Left cardiac atrium (tissue), 4 donors: ENCODE measurements at regions not wholly inside any gene's neighbourhood (a gene's known extent, or its start where the extent isn't known, plus 50 kb on each side); places are given as distances from the start of the nearest gene placed in this dataset.

Experiments used
- ATAC-seq, 2 donors: fragments of 200-7000 bp; cut with Tn5 transposase; one replicate each; pipeline ENCODE4 v1.9.1; 2020; ENCODE audit warnings: mild to moderate bottlenecking in 2 of 2, moderate library complexity in 2 of 2
- DNase-seq: peaks from one replicate; pipeline ENCODE4 v3.0.0-alpha.2; 2020
- intact Hi-C, 2 donors: fragments of 100-400 bp; cut with DNase I; formaldehyde crosslinking; loops; one replicate each; pipeline versions ENCODE4 v1.14.1 to v1.15.1; 2022 to 2023
- donor health status: DM: no; HTN: yes; CAD: no.
- donor health status: DM: no; HTN: yes; CAD: no; lungs with severe emphysema.
- donor health status: DM: yes; HTN: yes; CAD: no.
- donor health status: Dilated cardiomyopathy.

DNA sequence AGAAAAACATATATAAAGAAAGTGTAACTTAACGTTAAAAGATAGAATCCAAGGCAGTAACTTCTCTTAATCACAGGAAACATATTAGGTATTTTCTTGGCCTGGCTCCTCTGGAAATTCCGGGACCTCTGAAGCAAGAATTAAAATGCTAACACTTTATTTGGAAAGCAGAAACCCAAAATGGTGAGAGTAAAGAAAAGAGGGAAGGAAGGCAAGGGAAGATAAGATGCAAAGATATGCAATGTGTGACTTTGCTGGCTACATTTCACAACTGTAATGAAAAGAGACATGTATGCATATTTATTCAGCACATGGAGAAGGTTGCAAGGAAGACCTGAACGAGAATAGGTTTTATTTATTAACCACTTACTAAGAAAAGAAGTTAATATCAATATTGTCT lies 372.5 kb downstream of the TBL1XR1 start:
- DNase-seq (no peak), ATAC-seq (no peak)
- intact Hi-C loops, result no loop called here

DNA sequence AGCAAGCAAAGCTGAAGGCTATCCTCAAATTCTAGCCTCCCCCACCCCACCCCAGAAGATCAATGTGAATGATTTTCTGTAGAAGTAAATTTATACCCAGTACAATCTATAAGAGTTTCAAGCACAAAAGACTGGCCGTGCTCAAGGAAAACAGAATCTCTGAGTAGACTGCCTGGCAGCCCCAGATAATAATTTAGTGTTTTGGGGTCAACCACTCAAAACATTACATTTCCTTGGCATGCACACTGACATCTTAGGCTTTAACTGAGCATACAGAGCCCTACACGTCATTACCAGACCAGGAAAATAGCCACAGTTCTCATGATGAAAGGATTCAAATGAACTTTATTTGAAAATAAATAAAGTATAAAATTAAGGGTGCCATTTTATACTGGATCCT lies 376.5 kb downstream of the TBL1XR1 start:
- intact Hi-C loops, result no loop called here
- no peak for DNase-seq
- no peak for ATAC-seq

- DNase-seq (no peak), ATAC-seq (no peak)
- intact Hi-C loops, result no loop called here
These were observed 380.3 kb downstream of the TBL1XR1 start for GRCh38 chr3:176816937-176817336.

- DNase-seq (peak; percentile 55), ATAC-seq (peak; percentile 84 to 87)
- intact Hi-C loops, result no loop called here
These were observed 383.0 kb downstream of the TBL1XR1 start for GRCh38 chr3:176814285-176814684.

GRCh38 chr3:176807938-176808337 lies 389.3 kb downstream of the TBL1XR1 start:
- ATAC-seq, result no peak
- no peak for DNase-seq
- intact Hi-C loops, result no loop called here

- intact Hi-C loops, result no loop called here
- DNase-seq, result no peak
- no peak for ATAC-seq
These were observed 397.6 kb downstream of the TBL1XR1 start for GRCh38 chr3:176799675-176800074.

GRCh38 chr3:176798680-176799079 lies 398.6 kb downstream of the TBL1XR1 start:
- ATAC-seq (no peak), DNase-seq (no peak)
- intact Hi-C loops, result no loop called here

- DNase-seq (no peak), ATAC-seq (no peak)
- intact Hi-C loops, result no loop called here
These were observed 400.9 kb downstream of the TBL1XR1 start for GRCh38 chr3:176796371-176796770.

DNA sequence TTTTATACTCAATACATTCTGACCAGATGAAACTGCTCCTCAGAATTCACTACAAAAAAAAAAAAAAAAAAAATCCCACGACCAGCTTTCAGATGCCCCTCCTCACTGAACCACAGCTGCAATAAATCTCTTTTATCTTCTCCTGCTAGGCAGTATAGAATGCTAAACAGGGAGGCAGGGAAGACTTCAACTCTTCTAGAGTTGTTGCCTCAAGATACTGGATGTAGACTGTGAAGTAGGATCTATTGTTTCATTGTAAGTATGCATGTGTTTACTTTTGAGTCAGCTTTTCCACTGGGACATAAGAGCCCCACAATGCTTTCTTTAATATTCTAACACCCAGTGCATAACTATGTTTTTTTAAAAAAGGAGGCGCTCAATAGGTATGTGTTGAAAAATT lies 401.4 kb downstream of the TBL1XR1 start:
- ATAC-seq (no peak), DNase-seq (no peak)
- intact Hi-C loops, result no loop called here

DNA sequence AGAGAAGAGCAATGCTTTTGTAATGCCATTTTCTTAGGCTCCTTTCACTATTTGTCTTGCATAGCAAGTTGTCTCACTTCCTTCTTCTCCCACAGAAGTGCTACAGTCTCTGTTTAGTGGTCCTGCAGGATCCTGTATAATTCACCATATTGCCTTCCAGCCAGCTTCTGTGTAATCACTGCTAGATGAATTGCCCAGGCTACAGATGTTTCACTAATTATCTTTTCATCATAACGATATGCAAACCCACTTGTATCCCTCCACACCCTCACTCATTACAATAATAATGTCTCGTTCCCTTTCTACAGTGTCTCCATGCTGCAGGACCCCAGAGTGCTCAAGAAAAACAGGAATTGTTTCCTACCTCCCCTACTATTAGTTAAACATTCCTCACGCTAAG lies 402.9 kb downstream of the TBL1XR1 start:
- intact Hi-C loops, result no loop called here
- no peak for DNase-seq
- no peak for ATAC-seq

DNA sequence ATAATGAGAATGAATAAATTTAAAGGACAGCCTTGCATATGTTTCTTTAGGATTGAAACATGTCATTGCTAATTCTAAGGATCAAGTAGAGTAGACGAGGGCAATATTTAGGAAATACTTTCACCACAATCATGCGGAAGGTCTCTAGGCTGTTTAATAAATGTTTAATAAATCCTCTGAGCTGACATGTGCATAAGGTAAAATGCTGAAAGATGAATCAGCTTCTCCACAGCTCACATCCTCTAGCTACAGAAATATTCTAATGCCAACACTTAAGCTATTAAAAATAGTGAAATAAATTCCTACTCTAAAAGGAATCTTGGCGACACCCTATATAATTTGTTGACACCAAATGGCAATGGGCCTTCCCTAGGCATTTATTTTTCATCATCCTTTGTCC lies 407.3 kb downstream of the TBL1XR1 start:
- ATAC-seq (no peak), DNase-seq (no peak)
- intact Hi-C loops, result no loop called here

DNA sequence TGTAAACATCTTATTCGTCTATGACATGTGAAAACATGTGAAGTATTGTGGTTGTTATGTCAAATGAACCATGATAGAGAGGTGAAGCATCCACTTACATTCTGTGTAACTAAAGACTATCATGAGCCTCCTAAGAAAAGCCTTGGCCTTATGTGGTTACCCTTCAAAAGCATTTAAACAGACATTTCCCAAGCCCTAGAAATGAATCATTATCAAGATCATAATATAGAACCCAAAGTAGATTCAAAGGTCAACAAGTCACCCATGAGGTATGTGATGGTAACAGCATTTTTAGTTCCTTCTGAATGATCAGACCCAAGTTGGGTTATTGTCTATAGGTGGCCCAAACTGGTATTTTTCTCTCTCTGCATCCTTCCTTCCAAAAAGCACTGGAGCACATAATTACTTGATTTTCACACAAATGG lies 408.0 kb downstream of the TBL1XR1 start:
- intact Hi-C loops, result no loop called here
- no peak for DNase-seq
- no peak for ATAC-seq

- ATAC-seq, result no peak
- no peak for DNase-seq
- intact Hi-C loops, result no loop called here
These were observed 409.8 kb downstream of the TBL1XR1 start for GRCh38 chr3:176787506-176787905.

GRCh38 chr3:176785171-176785570 lies 412.1 kb downstream of the TBL1XR1 start:
- DNase-seq (peak; percentile 19), ATAC-seq (no peak)
- intact Hi-C loops, result no loop called here

GRCh38 chr3:176780766-176781165 lies 416.5 kb downstream of the TBL1XR1 start:
- intact Hi-C loops, result no loop called here
- no peak for ATAC-seq
- DNase-seq, result no peak

- DNase-seq (no peak), ATAC-seq (no peak)
- intact Hi-C loops, result no loop called here
These were observed 420.6 kb downstream of the TBL1XR1 start for GRCh38 chr3:176776622-176777175.

DNA sequence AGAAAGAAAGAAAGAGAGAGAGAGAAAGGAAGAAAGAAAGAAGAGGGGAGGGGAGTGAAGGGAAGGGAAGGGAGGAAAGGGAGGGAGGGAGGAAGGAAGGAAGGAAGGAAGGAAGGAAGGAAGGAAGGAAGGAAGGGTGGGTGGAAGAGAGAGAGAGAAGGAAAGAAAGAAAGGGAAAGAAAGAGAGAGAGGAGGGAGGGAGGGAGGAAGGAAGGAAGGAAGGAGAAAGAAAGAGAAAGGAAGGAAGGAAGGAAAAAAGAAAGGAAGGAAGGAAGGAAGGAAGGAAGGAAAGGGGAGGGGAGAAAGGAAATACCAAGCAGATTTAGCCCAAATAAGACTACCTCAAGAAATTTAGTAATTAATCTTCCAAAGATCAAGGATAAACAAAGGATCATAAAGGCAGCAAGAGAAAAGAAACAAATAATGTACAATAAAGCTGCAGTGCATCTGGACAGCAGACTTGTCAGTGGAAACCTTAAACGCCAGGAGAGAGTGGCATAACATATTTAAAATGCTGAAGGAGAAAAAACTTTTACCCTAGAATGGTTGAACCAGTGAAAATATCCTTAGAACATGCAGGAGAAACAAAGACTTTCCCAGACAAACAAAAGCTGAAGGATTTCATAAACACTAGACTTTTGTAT lies 427.6 kb downstream of the TBL1XR1 start:
- ATAC-seq (no peak), DNase-seq (no peak)
- intact Hi-C loops, result no loop called here

GRCh38 chr3:176767385-176767784 lies 429.9 kb downstream of the TBL1XR1 start:
- ATAC-seq (peak in 1 of 2 donors; percentile 74), DNase-seq (no peak)
- intact Hi-C loops, result no loop called here

DNA sequence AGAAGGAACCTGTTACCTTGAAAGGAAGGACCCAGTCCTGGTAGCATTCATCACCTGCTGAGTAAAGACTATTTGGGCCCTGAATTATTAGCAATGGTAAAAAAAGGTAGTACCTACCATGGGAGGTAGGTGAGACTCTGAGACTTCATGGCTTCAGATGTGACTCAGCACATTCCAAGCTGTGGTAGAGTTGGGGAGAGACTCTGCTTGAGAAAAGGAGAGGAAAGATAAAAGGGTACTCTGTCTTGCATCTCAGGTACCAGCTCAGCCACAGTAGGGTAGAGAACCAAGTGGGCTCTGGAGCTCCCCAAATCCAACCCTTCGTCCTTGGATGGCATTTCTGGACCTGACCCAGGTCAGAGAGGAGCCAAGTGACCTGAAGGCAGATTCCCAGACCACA lies 430.4 kb downstream of the TBL1XR1 start:
- intact Hi-C loops, result no loop called here
- DNase-seq, result no peak
- no peak for ATAC-seq

DNA sequence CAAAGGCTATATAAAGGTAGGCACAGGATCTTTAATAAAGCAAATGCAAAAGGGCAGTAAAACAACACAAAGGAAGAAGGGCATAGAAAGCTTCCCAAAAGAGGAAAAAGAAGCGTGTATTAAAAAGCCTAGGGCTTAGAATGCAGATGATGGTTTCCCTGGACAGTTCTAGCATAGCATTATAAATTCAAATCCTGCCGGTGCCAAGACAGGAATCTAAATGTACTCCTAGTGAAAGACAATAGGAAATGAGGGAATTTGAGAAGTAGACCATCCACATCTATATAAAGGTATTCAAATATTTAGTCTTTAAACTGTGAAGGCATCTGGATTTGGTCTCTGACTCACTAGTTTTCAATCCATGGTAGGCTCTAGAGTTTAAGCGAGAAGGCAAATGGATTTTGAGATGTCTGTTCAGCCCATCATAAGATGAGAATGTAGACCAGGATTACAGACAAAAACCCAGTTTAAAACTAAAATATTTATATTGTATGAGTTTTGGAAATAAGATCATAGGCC lies 431.8 kb downstream of the TBL1XR1 start:
- intact Hi-C loops, result no loop called here
- DNase-seq (no peak), ATAC-seq (no peak)

DNA sequence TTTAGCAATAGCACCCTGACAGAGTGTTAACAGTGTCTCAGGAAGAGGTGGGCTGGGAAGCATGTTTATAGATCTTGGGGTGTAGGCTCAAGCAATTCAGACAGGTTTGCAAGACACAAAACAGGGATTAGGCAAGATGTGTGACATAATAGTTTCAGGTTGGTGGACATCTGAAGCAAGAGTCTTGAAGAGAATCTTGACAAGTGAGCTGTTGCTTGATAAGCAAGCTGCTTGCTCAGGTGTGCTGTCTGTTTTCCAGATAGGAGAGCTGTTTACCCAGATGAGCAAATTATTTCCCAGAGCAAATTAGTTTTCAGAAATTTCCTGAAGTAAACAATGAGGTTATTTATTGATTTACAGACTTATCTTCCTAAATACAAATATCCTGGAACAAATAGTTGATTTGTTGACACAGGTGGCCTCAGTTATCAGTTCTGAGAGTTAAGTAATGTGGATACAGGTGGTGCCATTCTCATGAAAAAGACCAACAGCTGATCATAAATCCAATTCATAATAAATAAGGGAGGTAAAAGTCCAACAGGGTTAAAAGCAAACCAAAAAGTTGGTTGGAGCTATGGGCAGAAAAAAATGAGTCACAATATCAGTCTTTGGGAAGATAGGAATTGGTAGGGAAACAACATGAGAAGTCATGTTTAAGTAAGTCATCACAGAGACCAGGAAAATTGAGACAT lies 437.3 kb downstream of the TBL1XR1 start:
- no peak for ATAC-seq
- DNase-seq, result no peak
- intact Hi-C loops, result no loop called here
